HG02938 (cell line): ENCODE measurements at regions not wholly inside any gene's neighbourhood (a gene's known extent, or its start where the extent isn't known, plus 50 kb on each side); places are given as distances from the start of the nearest gene placed in this dataset.
A peak's percentile ranks its signal among the peaks of the same experiment; 100 is the strongest.

Experiments used
- ATAC-seq: cut with Tn5 transposase; IDR thresholded peaks from one replicate; pipeline ENCODE4 v1.9.1; 2021; ENCODE audit warnings: mild to moderate bottlenecking, moderate library complexity; ENCODE audit not compliant: unreplicated experiment

DNA sequence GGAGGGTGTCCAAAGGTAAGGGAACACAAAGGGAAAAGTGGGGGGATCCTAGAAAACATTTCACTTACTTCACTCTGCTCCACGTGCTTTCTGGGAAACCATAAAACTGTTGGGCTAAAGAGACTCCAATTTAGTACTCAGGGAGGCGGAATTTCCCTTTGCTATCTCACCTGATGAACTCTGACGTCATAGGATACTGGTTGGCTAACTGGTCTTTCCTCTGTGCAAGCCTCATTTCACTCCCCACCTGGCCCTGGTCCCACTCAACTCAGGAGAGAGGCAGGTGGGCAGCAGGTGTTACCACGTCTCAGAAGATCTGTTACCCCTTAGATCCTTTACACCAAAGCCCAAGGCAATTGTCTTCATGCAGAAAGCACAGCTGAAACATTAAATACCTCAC, 51.8 kb upstream of the PMAIP1 start:
- ATAC-seq, result peak; percentile 29

DNA sequence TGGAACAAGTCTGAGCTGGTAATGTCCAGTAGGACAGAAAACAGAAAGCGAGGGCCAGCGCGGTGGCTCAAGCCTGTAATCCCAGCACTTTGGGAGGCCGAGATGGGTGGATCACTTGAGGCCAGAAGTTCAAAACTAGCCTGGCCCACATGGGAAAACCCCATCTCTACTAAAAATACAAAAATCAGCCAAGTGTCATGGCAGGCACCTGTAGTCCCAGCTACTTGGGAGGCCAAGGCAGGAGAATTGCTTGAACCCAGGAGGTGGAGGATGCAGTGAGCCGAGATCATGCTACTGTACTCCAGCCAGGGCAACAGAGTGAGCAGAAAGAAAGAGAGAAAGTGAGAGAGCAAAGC, 52.3 kb upstream of the PMAIP1 start:
- ATAC-seq, result peak; percentile 11

DNA sequence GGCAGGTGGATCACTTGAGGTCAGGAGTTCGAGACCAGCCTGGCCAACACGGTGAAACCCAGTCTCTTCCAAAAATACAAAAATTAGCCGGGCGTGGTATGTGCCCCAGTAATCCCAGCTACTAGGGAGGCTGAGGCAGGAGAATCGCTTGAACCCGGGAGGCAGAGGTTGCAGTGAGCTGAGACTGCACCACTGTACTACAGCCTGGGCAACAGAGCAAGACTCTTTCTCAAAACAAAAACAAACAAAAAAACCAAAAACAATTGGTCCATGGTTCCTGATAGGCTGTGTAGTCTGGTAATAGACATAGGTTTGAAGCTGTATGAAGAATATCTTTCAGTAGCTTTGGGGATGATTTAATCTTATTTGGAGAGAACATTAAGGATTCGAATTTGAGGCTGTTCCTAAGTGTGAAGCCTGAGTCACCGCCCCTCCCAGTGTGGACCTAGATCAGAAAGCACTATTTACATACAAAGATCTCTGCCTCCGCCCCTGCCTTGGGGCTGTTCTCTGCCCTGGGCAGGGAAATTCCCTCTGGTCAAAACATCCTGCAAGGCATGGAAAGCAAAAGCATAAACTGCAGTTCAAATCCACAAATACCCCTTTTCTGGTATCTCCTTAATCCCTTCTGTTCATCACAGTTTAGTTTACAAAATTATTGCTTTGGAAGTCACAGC, 52.8 kb upstream of the PMAIP1 start:
- peak; percentile 95 for ATAC-seq

DNA sequence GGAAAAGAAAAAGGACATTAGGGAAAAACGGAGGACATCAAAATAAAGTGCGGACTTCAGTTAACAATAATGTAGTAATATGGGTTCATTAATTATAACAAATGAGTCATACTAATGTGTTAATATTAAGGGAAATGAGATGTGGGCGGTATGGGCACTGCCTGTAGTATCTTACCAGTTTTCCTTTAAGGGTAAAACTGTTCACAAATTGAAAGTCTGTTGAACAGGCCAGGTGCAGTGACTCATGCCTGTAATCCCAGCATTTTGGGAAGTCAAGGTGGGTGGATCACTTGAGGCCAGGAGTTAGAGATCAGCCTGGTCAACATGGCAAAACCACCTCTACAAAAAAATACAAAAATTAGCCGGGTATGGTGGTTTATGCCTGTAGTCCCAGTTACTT, 56.8 kb upstream of the PMAIP1 start:
- ATAC-seq, result no peak

DNA sequence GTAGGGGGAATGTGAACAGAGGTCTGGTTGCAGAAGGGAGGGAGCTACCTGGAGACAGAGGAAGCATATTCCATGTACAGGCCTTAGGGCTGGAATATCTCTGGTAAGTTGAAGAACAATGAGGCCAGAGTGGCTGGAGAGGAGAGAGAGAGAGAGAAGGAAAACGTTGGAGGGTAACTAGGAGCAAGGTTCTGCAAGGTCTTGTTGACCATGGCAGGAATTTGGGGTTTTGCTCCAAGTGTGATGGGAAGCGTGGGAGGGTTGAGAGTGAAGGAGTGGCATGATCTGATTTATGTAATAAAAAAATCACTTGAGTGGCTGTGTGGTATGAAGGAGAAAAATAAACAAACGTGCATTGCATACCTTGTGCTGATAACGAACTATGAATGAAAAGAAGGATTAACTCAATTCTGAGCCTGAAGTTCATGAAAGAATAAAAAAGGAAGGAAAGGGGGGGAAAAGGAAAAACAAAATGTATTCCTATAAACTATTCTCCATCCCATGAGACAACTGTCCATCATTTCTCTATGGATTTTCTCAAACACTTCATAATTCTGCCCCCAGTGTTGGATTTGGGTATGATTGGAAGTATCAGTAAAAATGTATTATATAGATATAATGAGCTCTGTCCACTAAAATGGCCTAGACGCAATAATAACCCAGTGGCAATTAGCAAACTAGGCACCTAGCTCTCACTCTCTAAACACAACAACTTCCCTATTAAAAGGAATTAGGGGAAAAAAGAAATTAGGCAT, 59.7 kb upstream of the PMAIP1 start:
- ATAC-seq, result no peak

DNA sequence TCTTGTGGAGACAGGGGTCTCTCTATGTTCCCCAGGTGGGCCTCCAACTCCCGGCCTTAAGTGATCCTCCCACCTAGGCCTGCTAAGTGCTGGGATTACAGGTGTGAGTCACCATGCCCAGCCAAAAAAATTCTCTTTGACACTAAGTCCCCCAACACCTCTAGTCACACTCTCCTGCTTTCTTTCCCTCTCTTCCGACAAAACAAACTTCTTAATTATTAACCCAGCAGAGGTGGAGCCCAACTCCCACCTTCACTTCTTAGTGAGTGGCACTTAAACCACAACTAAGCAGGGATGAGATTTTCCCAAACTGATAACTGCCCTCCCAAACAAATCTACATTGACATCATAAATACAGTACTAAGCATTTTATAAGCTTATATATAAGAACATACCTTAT, 60.5 kb upstream of the PMAIP1 start:
- ATAC-seq, result no peak

DNA sequence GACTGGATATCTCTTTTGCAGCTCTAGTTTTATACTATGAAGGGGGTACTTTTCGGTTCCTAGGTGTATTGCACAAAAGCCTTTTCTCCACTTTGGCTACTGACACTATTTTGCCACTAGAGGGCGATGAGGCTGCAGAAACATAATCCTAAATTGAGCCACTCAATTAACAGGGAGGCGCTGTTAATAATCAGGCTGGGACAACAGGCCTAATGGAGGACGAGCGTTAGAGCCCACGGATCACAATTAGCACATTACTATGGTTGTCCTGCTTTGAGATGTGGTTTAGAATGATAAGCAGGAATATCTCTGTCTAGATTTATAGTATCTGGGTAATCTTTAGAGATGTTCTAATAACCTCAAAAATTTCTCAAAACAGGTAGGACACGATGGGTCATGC, 62.2 kb upstream of the PMAIP1 start:
- ATAC-seq, result peak; percentile 35

DNA sequence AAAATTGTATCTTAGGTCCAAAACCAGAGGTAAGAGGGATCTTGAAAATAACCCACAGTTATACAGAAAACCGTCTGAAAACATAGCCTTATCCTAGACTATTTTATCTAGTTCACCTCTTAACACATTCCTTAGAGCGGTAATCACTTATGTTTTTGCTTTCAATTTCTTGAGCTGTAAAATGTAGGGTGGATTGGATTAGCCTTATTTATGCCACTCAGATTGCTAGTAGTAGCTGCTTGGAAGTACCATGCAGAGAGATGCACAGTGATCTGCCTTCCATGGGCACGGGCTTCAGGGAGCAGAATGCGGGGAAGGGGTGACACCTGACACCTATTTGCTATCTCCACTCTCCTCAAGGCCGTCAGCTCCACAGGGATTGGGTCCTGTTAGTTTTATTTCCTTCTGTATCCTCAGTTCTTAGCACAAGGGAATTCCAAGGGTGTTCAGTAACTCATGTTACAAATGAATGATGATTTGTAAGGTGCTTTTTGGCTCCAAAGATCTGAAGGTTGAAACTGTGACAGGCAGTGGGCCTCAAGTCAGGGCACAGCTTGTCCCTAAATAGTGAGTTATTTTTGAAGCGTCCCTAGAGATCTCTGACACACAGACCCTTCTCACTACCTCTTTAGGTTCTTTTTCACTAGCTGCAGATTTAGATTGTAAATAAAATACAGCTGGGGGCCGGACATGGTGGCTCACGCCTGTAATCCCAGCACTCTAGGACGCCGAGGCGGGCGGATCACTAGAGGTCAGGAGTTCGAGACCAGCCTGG, 64.0 kb upstream of the PMAIP1 start:
- ATAC-seq, result no peak

DNA sequence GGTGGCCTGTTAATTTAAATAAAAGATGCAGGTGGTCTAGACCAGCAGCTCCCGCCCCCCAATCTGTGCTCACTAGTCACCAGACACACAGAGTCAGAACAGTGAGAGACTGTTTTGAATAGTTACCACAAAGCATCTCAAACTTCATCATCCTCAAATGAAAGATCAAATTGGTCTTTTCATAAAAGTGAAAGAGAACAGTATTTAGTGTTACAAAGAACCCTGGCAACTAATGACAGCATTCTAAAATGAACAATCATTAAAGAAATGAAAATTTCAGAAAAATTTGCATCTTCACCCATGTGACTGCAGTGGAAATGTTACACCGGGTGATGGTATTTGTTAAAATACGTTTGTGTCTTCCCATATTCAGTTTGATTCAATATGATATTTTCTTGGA, 65.5 kb upstream of the PMAIP1 start:
- peak; percentile 60 for ATAC-seq

DNA sequence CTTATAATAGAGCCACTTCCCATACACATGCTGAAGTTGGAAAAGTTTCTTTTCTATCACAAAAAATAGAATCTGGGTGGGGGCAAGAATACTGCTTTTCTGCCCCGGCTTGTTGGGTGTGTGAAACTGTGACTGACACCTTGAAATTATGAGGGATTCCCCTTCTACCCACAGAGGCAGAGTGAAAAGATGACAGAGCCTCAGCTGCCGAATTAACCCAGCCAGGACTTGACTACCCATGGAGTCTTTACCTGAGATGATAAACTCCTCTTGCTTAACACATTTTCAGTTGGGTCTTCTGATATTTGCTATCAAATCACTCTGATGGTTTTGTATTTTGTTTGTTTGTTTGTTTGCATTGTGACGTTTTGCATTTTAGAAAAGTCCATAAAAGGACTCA, 66.0 kb upstream of the PMAIP1 start:
- peak; percentile 66 for ATAC-seq

DNA sequence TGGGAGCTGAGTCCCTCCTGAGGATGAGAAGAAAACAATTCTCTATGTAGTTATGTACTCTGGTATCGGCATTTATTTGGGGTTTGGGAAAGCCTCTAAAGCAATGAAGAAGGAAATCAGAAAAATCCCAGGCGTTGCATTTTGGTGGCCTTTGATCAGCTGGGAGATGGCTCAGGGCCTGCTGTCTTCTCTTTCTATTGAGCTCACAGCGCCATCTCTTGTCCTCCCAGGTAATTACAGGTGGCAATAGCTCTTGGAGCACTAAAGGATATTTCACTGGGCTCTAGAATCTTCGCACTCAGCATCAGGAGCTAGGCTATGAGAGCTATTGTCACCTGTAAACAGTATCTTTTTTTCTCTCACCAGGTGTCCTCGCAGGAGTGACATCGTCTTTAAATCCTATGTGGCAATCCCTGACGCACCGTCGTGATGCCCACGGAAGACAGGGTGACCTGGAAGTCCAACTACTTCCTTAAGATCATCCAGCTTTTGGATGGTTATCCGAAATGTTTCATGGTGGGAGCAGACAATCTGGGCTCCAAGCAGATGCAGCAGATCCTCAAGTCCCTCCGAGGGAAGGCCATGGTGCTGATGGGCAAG, 76.1 kb upstream of the PMAIP1 start:
- ATAC-seq, result peak; percentile 67

DNA sequence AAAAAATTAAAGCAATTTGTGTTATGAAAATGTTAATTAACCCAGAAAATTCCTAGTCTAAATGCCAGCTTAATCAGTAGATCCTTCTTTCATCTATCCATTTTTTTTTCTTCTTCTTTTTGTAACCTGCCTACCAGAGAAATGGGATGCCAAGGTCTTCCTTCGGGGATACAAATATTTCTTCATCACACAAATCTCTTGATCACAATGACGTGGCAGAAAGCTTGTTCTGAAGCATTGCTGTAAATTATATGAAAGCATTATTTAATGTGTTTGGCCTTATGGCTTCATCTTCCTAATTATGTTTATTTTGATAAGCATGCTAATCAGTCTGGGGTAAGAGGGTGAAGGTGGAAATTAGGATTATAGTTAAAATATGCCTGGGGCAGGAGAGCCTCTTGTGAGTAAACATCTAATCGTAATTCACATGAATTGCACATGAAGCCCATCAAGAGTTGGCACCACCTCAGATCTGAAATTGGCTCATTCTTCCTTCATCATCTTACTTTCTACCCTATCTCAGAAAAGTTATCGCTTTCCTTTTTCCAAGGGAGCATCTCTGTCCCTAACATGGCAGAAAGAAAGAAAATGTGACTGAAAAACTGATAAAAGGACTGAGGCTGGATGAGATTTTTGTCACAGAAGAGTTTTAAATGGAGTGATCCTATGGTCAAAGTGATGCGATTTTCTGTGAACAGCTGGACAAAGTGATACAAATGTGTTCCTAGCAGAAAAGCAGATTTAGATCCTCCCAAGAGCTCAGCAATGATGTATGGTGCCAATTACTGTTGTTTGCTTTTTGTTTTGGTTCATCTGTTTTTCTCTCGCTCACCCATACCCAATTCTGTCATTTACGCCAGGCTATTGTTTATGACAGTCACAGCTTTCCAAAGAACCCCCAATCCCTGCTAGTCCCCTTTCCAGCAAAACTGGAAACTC, 76.9 kb upstream of the PMAIP1 start:
- no peak for ATAC-seq

DNA sequence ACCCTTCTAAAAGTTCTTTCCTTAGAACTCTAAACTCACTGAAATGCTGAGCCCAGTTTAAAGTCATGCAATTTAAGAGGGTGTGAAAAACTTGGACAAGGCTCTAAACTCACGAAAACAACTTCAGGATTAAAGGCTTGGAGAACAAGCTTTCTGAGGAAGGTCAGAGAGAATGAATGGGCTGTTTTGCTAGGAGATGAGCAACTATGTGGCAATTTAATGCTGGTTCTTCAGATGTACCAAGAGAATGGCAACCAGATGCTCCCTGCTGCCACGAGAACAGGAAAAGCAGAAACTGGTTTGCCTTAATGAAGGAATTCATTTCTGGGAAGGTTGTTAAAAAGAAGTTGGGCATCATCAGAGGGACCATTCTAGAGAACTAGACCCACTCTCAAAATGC, 77.8 kb upstream of the PMAIP1 start:
- no peak for ATAC-seq

DNA sequence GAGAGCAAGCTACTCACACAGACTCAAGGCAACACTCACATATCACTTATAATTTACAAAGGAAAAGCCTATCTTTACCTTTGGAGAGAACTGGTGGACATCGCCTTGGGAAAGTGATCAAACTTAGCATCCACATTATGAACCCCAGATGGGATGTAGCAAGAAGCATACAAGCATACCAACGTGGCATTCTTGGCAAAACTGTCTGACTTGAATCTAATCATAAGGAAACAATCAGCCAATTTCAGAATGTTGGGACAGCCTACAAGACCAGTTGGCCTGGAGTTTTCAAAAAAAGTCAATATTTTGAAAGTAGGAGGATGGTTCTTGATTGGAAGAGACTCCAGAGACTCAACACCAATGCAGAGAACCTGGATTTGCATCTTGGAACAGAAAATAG, 79.1 kb upstream of the PMAIP1 start:
- no peak for ATAC-seq

DNA sequence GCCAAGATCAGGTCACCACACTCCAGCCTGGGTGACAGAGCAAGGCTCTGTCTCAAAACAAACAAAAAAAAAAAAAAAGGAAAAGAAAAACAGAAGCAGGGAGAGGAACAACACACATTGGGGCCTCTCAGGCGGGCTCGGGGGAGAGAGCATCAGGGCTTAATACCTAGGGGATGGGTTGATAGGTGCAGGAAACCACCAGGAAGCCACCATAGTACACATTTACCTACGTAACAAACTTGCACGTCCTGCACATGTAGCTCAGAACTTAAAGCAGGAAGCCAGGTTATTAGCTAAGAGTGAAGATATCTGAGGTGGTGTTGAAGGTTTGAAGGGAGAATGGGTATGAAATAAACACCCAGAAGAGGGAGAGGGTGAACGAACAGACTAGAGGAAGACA, 81.0 kb upstream of the PMAIP1 start:
- ATAC-seq, result no peak

DNA sequence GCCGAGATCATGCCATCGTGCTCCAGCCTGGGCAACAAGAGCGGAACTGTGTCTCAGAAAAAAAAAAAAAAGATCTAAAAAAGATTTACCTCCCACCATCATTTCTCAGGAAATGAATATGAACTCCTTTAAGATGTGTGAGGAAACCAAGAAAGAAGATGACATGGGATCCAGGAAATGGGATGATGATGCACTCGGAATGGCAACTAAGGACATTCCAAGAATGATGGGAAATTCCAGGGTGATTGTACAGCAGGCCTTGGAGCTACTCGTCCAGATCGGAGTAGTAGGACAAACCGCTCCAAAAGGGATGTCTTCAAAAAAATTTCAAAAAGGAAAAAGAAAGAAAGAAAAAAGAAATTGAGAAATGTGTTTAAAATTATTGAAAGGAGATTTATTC, 84.9 kb upstream of the PMAIP1 start:
- no peak for ATAC-seq

DNA sequence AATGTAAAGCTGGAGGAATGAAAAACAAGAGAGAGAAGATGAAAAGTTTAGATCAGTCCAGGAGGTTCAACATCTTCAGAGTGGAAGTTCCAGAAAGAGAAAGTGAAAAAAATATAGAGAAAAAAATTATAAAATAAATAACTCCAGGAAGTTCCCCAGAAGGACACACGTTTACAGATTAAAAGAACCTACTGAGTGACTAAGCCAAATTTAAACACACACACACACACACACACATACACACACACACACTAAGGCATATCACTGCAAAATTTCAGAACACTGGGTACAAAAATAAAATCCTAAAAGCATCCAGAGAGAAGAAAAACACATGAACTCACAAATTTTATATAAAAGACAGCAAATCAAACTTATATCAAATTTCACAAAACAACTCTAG, 85.9 kb upstream of the PMAIP1 start:
- no peak for ATAC-seq

DNA sequence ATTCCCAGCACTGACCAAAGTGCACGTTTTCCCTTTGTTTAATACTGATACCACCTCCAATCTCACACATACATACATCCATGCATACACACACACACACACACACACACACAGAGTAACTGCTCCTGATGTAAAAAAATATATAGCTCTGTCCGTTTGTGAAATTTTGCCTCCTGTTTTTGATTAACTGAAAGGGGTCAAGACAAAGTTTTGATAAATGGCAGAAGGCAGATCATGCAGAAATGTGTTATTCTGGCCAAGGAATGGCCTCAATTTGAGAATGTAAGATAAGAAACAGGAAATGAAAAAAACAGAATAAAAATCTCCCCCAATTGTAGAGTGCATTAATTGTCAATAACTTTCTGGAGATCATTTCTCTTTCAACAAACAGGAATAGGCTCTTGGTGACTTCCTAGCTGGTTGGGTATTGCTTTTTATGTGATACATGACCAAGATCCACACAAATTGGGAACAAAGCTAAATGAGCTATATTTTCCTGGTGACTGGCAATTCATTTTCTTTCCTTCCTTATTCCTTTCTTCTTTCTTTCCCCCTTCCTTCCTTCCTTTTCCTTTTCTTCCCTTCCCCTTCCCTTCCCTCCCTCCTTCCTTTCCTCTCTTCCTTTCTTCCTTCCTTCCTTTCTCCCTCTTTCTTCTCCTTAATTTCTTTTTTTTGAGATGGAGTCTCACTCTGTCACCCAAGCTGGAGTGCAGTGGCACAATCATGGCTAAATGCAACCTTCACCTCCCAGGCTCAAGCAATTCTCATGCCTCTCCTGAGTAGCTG, 88.9 kb upstream of the PMAIP1 start:
- ATAC-seq, result no peak

DNA sequence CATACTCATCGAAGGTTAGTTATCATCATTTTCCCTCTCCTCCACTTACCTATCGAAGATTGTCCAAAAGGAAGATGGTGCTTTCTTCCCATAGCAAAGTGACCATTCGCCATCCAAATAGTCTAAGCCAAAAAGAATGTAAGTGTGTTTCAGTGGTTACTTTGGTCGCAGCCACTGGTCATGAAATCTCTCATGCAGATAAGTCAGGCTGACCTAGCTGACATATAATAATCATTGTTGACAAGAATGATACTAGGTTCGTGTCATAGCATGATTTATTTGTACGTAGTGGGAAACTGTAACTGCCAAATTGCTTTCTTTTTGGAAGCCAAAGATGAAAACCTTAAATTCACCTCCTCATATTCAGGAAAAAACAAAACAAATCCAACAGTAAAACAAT, 89.6 kb upstream of the PMAIP1 start:
- ATAC-seq, result peak; percentile 76

DNA sequence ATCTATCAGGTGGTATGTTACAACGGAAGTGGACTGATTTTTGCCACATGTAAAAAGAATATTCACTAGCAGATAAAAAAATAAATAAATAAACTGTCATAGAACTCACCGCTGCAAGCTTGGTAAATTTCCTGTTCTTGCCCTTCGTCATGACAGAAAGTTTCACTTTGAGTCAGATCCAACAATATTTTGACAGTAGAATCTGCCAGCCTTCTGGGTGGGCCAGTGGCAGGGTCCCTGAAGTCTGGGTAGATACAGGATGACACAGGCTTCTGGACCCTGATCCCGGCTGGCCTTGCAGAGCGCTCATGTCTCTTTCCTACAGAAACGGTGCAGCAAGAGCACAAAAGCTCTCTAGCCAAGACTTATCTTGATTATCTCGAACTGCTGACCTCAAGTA, 97.8 kb upstream of the PMAIP1 start:
- ATAC-seq, result peak; percentile 59
